ENCODE measurements at regions not wholly inside any gene's neighbourhood (a gene's known extent, or its start where the extent isn't known, plus 50 kb on each side); places are given as distances from the start of the nearest gene placed in this dataset.

DNA sequence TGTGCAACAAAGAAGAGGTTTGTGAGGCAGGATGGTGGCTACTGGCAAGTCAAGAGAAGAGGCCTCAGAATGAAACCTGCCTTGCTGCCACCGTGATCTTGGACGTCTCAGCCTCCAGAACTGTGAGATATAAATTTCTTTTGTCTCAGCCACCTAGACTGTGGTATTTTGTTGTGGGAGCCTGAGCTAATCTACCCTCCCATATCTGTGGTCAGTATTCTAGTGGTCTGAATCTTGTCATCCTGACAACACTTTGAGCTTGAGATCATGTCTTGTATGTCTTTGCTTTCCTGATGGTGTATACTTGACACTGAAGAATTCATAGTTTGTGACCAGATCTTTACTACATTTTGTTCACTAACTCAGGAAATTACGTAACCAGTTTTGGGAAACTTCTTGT lies 240.6 kb upstream of the GOLIM4 start:
- no peak for TF ChIP-seq TAF1 (IDR thresholded peaks at IDR 0.05; ENCODE audit: low read depth)
- no peak for TF ChIP-seq RAD21 (IDR thresholded peaks at IDR 0.05; ENCODE audit: low read depth)
- TF ChIP-seq CEBPB (IDR thresholded peaks at IDR 0.05): no peak
- TF ChIP-seq YY1 (IDR thresholded peaks at IDR 0.05; ENCODE audit: low read depth): no peak
- no peak for TF ChIP-seq REST (IDR thresholded peaks at IDR 0.05; ENCODE audit: low read depth)
- no peak for TF ChIP-seq EP300 (IDR thresholded peaks at IDR 0.05; ENCODE audit: borderline replicate concordance)
- TF ChIP-seq NFIC (IDR thresholded peaks at IDR 0.05): no peak
- no peak for TF ChIP-seq TCF12 (IDR thresholded peaks at IDR 0.05; ENCODE audit: low read depth)
- no peak for TF ChIP-seq USF1 (IDR thresholded peaks at IDR 0.05)
- no peak for TF ChIP-seq EGR1 (IDR thresholded peaks at IDR 0.05)
- TF ChIP-seq FOXM1 (IDR thresholded peaks at IDR 0.05; ENCODE audit: borderline replicate concordance, low read depth): no peak
- TF ChIP-seq MAX (IDR thresholded peaks at IDR 0.05): no peak
- TF ChIP-seq ZBTB7A (IDR thresholded peaks at IDR 0.05; ENCODE audit: low read depth): no peak
- TF ChIP-seq CREB1 (IDR thresholded peaks at IDR 0.05; ENCODE audit: low read depth): no peak
- no peak for TF ChIP-seq TEAD4 (IDR thresholded peaks at IDR 0.05)

- no peak for TF ChIP-seq TEAD4 (IDR thresholded peaks at IDR 0.05)
- no peak for TF ChIP-seq EP300 (IDR thresholded peaks at IDR 0.05; ENCODE audit: borderline replicate concordance)
- TF ChIP-seq CREB1 (IDR thresholded peaks at IDR 0.05; ENCODE audit: low read depth): no peak
- TF ChIP-seq EGR1 (IDR thresholded peaks at IDR 0.05): no peak
- no peak for TF ChIP-seq ZBTB7A (IDR thresholded peaks at IDR 0.05; ENCODE audit: low read depth)
- TF ChIP-seq MAX (IDR thresholded peaks at IDR 0.05): no peak
- TF ChIP-seq CEBPB (IDR thresholded peaks at IDR 0.05): no peak
- no peak for TF ChIP-seq TCF12 (IDR thresholded peaks at IDR 0.05; ENCODE audit: low read depth)
- TF ChIP-seq YY1 (IDR thresholded peaks at IDR 0.05; ENCODE audit: low read depth): no peak
- no peak for TF ChIP-seq USF1 (IDR thresholded peaks at IDR 0.05)
- TF ChIP-seq FOXM1 (IDR thresholded peaks at IDR 0.05; ENCODE audit: borderline replicate concordance, low read depth): no peak
- no peak for TF ChIP-seq NFIC (IDR thresholded peaks at IDR 0.05)
- TF ChIP-seq TAF1 (IDR thresholded peaks at IDR 0.05; ENCODE audit: low read depth): no peak
These were observed 237.7 kb upstream of the GOLIM4 start for GRCh38 chr3:168333410-168333935.

DNA sequence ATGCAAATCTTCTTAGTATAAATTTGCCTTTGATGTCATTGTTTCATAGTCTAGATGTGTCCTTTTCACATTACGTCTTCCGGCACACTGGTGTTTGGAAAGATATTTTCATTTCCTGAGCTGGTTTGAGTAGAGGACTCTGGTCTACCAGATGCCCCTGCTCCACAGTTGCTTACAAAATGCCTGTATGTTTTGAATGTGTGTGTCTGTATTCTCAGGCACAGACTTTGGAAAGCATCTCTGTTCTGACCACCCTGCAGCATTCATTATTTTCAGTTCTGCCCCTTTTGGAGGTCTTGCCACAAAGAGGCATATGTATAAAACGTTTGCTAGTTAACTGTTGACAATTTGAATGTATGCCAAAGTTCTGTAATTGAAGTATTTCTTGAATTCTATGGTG lies 236.0 kb upstream of the GOLIM4 start:
- no peak for TF ChIP-seq RAD21 (IDR thresholded peaks at IDR 0.05; ENCODE audit: low read depth)

DNA sequence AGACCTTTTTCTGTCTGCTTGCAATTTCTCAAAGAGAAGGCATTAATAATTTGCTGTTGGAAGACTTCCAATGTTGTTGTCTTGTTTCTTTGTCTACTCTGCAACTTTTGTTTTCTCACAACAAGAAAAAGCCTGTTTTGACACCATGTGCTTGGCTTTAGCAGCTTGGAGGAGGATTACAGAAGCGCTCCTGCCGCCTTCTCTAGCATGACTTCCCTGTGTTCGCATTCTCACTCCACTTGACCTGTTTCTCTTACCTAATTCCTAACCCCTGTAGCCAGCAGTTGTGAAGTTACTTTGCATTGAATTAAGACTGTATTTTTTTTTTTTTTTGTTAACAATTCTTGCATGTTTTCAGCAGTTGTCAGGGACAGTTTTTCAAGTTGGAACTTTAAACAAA lies 235.3 kb upstream of the GOLIM4 start:
- no peak for TF ChIP-seq USF1 (IDR thresholded peaks at IDR 0.05)
- TF ChIP-seq CREB1 (IDR thresholded peaks at IDR 0.05; ENCODE audit: low read depth): no peak
- no peak for TF ChIP-seq MAX (IDR thresholded peaks at IDR 0.05)
- TF ChIP-seq FOXM1 (IDR thresholded peaks at IDR 0.05; ENCODE audit: borderline replicate concordance, low read depth): no peak
- no peak for TF ChIP-seq TEAD4 (IDR thresholded peaks at IDR 0.05)
- no peak for TF ChIP-seq CEBPB (IDR thresholded peaks at IDR 0.05)
- no peak for TF ChIP-seq NFIC (IDR thresholded peaks at IDR 0.05)
- TF ChIP-seq TCF12 (IDR thresholded peaks at IDR 0.05; ENCODE audit: low read depth): no peak
- TF ChIP-seq REST (IDR thresholded peaks at IDR 0.05; ENCODE audit: low read depth): no peak
- no peak for TF ChIP-seq EP300 (IDR thresholded peaks at IDR 0.05; ENCODE audit: borderline replicate concordance)
- no peak for TF ChIP-seq YY1 (IDR thresholded peaks at IDR 0.05; ENCODE audit: low read depth)
- no peak for TF ChIP-seq EGR1 (IDR thresholded peaks at IDR 0.05)
- TF ChIP-seq ZBTB7A (IDR thresholded peaks at IDR 0.05; ENCODE audit: low read depth): no peak
- TF ChIP-seq TAF1 (IDR thresholded peaks at IDR 0.05; ENCODE audit: low read depth): no peak
- no peak for TF ChIP-seq RAD21 (IDR thresholded peaks at IDR 0.05; ENCODE audit: low read depth)

- TF ChIP-seq YY1 (IDR thresholded peaks at IDR 0.05; ENCODE audit: low read depth) (no peak), TAF1 (IDR thresholded peaks at IDR 0.05; ENCODE audit: low read depth) (no peak), REST (IDR thresholded peaks at IDR 0.05; ENCODE audit: low read depth) (no peak), EGR1 (IDR thresholded peaks at IDR 0.05) (no peak), TCF12 (IDR thresholded peaks at IDR 0.05; ENCODE audit: low read depth) (no peak), ZBTB7A (IDR thresholded peaks at IDR 0.05; ENCODE audit: low read depth) (no peak), NFIC (IDR thresholded peaks at IDR 0.05) (no peak), CREB1 (IDR thresholded peaks at IDR 0.05; ENCODE audit: low read depth) (no peak), CEBPB (IDR thresholded peaks at IDR 0.05) (no peak), EP300 (IDR thresholded peaks at IDR 0.05; ENCODE audit: borderline replicate concordance) (no peak), USF1 (IDR thresholded peaks at IDR 0.05) (no peak), FOXM1 (IDR thresholded peaks at IDR 0.05; ENCODE audit: borderline replicate concordance, low read depth) (no peak), RAD21 (IDR thresholded peaks at IDR 0.05; ENCODE audit: low read depth) (no peak), MAX (IDR thresholded peaks at IDR 0.05) (no peak), TEAD4 (IDR thresholded peaks at IDR 0.05) (no peak)
These were observed 232.1 kb upstream of the GOLIM4 start for GRCh38 chr3:168327856-168328255.
